ENCODE measurements at regions not wholly inside any gene's neighbourhood (a gene's known extent, or its start where the extent isn't known, plus 50 kb on each side); places are given as distances from the start of the nearest gene placed in this dataset.
A peak's percentile ranks its signal among the peaks of the same experiment; 100 is the strongest.
"Not testable (repeated sequence)": the region's sequence is repeated elsewhere in the genome, so short reads cannot be mapped to it uniquely, and the experiment has no call there.

- DNase-seq = no peak
These were observed 51.9 kb upstream of the ALX4 start for GRCh38 chr11:44361813-44362212.

- no peak for DNase-seq
These were observed 53.2 kb upstream of the ALX4 start for GRCh38 chr11:44363116-44363515.

DNA sequence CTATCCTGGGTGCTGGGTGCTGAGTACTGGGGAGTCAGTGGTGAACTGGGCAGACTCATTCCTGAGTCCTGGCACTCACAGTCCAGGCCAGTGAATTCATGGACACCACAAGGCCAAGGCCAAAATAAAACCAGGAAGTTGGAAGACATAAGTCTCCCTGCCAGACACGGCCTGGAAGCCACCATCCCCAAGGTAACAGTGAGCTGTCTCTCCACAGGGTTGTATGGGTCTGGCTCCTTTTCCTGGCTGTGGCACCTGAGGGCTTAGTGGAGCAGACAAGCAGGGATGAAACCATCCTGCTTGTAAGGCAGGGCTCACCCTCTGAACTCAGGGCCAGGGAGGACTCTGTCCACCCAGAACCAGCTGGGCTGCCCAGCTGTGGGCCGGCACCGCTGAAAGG, 54.7 kb upstream of the ALX4 start:
- DNase-seq = no peak

- no peak for DNase-seq
These were observed 55.7 kb upstream of the ALX4 start for GRCh38 chr11:44365616-44366015.

DNA sequence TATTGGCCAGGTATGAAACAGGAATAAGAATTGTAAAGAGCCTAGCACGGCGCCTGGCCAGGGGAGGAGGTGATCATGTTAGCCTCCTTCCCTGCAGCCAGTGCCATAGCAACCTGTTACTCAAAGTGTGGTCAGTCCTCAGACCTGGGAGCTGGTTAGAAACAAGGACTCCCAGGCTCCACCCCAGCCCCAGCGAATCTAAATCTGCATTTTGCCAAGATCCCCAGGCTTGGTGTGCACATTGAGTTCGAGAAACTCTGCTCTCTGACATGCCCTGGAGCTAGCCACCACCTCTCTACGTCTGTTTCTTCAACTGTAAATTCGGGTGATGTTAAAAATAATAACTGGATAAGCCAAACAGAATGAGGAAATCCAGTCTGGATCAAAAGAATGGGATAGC, 56.1 kb upstream of the ALX4 start:
- DNase-seq = no peak

GRCh38 chr11:44366741-44367140, 56.8 kb upstream of the ALX4 start:
- DNase-seq = no peak

DNA sequence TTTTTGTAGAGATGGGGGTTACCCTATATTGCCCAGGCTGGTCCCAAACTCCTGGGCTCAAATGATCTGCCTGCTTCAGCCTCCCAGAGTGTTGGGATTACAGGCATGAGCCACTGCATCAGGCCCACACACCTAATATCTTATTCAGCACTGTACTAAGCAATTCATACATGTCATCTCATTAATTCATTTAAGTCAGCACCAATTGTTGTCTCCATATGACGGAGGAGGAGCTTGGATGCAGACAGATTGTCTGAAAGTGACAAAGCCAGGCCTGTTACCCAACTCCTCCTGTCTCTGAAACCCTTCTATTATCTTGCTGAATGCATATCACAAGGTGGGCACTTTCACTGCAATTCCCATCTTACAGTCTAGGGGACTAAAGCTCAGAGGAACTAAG, 57.5 kb upstream of the ALX4 start:
- no peak for DNase-seq

GRCh38 chr11:44368886-44369285, 58.9 kb upstream of the ALX4 start:
- DNase-seq = no peak

DNA sequence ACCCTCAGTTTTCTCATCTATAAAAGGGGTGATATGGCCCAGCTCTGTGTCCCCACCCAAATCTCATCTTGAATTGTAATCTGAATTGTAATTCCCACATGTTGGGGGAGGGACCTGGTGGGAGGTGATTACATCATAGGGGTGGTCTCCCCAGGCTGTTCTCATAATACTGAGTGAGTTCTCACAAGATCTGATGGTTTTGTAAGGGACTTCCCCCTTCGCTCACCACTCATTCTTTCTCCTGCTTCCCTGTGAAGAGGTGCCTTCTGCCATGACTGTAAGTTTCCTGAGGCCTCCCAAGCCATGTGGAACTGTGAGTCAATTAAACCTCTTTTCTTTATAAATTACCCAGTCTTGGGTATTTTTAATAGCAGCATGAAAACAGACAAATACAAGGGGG, 61.1 kb upstream of the ALX4 start:
- DNase-seq = not testable (repeated sequence)

DNA sequence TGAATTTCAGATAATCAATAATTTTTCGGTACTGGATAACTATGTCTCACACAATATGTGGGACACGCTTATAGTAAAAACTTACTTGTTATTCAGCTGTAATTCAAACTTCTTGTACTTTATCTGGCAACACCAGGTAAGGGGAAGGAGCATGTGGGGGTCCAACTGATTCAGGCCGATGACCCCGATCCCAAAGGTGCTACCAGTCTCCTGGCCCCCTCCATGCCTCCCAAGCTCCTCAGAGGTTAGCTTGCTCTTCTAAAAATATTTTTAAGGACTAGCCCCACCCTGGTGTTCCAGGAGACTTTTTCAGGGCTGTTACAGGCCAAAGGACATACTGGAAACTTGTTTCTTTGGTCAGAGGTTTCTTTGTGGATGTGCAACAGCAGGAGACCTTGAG, 61.8 kb upstream of the ALX4 start:
- DNase-seq = no peak

GRCh38 chr11:44372989-44373388, 63.0 kb upstream of the ALX4 start:
- no peak for DNase-seq

DNA sequence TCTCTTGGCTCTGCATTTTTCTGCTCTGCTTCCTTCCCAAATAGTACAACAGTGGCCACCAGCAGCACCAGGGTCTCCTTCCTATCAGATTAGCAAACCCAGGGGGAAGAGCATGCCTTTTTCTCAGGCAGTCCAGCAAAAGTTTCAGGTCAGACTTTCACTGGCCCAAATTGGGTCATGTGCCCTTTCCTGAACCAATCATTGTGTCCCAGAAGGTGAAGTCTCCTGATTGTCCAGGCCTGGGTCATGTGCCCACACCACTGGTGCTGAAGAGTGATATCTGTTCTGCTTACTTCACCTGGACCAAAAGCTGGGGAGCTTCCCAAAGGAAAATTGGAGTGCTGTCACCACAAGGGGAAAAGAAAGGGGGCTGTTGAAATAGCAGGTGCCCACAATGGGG, 64.1 kb upstream of the ALX4 start:
- DNase-seq = no peak

- no peak for DNase-seq
These were observed 66.5 kb upstream of the ALX4 start for GRCh38 chr11:44376423-44376822.

DNA sequence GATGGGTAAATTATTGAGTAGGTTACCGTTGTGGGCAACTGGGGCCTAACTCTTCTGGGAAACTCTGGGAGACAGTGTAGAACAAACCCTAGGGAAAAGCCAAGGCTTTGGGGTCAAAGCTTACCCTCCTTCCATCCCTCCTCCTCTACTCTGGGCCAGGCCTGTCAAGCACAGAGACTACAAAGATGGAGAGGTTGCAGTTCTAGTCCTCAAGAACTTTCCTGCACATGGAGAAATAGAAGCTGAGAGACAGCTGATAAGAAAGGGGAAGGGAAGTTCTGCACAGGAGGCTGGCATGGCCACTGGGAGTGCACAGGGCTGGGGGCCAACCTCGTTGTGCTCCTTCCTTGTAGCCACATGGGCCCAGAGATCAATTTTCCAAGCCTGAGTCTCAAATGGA, 67.2 kb upstream of the ALX4 start:
- no peak for DNase-seq

GRCh38 chr11:44377914-44378321, 68.0 kb upstream of the ALX4 start:
- DNase-seq = no peak

DNA sequence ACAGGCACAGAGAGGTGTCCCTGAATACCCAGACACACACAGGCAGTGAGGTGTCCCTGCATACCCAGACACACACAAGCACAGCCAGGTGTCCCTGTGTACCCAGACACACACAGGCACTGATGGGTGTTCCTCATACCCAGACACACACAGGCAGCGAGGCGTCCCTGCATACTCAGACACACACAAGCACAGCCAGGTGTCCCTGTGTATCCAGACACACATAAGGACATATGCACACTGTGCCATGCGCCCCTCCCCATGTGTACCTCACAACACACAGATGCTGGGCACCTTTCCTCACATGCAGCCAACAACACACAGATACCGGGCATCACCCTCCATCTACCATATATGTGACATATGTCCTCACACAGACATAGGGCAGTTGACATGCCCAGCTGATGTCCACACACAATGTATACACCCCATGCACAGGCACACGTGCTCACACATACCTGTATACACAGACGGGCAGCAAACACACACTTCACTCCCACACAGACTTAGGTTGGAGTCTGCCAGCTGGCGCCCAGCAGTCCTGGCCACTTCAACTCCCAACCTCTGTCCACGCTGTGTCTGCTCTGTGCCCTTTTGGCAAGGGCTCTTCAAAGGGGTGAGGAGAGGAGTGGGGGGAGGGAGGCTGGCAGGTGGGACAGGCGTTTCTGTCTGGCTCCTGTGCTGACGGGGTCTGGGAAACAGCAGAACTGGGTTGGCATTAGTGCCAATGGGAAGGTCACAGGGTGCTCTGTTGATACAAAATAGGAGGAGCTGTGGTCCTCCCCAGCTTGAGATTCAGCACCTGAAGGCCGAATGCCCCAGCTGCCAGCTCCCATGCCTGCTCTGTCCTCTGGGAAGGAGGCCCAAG, 69.4 kb upstream of the ALX4 start:
- DNase-seq = no peak

- DNase-seq = peak; percentile 16
These were observed 70.0 kb upstream of the ALX4 start for GRCh38 chr11:44380009-44380313.

DNA sequence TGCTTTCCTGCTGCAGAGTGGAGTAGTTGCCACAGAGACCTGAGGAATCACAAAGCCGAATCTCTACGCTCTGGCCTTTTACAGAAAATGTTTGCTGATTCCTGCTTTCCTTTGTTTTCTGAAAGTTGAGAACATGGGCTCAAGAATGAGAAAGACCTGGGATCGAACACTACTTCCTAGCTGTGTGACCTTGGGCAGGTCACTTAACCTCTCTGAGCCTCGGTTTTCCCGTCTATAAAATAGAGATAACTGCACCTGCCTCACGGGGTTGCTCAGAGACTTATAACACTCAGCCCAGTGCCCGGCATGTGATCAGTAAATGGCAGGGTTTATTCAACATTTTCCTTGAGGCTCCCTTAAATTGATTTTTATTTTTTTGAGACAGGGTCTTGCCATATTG, 70.9 kb upstream of the ALX4 start:
- no peak for DNase-seq

- DNase-seq = no peak
These were observed 71.3 kb upstream of the ALX4 start for GRCh38 chr11:44381261-44381660.

GRCh38 chr11:44382118-44382517, 72.2 kb upstream of the ALX4 start:
- no peak for DNase-seq

GRCh38 chr11:44382656-44383240, 72.8 kb upstream of the ALX4 start:
- no peak for DNase-seq

- no peak for DNase-seq
These were observed 73.3 kb upstream of the ALX4 start for GRCh38 chr11:44383246-44383645.

DNA sequence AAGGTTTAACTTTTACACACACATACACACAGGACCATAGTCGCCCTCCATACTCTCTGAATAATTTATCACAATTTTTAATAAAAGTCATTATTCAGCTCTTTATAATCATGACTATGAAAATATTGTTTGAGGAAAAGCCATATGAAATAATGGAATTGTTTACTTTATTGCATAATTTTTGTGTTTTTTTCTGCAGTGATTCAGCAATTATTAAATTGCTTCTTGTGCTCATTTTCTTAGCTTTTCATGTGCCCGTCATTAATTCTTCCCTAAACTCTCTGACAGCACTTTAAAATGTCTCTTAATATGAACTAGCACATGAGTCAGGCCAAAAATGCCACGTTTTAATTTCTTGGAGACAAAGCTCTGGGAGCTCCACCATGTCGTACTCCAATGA, 77.5 kb upstream of the ALX4 start:
- no peak for DNase-seq

DNA sequence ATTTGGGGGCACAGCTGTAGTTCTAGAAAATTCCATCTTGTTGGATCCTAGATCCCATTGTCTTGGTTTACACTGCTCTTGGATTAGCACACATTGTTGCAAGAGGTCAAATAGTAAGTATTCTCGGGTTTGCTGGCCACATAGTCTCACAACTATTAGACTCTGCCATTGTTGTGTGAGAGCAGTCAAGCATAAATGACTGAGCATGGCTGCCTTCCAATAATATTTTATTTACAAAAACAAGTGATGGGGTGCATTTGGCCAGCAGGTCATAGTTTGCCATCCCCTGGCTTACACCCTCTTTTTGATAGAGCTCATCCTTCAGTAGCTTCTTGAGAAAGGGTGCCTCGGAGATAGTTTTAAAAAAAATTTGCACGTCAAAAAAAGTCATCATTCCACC, 77.9 kb upstream of the ALX4 start:
- no peak for DNase-seq

All from NCI-H345 (cell line).